ENCODE measurements at regions not wholly inside any gene's neighbourhood (a gene's known extent, or its start where the extent isn't known, plus 50 kb on each side); places are given as distances from the start of the nearest gene placed in this dataset.

- intact Hi-C loops (cut with DNase I): no loop called here
- Histone ChIP-seq H3K27ac (no peak overlapping the region), H3K9me3 (no peaks in the 10 kb centered on the region), H3K27me3 (ENCODE audit: low read depth) (no peaks in the 10 kb centered on the region), H3K36me3 (no peaks in the 10 kb centered on the region), H3K4me3 (no peak overlapping the region), H3K4me1 (no peaks in the 10 kb centered on the region)
- ATAC-seq: no peak
- TF ChIP-seq, protein P1, sequence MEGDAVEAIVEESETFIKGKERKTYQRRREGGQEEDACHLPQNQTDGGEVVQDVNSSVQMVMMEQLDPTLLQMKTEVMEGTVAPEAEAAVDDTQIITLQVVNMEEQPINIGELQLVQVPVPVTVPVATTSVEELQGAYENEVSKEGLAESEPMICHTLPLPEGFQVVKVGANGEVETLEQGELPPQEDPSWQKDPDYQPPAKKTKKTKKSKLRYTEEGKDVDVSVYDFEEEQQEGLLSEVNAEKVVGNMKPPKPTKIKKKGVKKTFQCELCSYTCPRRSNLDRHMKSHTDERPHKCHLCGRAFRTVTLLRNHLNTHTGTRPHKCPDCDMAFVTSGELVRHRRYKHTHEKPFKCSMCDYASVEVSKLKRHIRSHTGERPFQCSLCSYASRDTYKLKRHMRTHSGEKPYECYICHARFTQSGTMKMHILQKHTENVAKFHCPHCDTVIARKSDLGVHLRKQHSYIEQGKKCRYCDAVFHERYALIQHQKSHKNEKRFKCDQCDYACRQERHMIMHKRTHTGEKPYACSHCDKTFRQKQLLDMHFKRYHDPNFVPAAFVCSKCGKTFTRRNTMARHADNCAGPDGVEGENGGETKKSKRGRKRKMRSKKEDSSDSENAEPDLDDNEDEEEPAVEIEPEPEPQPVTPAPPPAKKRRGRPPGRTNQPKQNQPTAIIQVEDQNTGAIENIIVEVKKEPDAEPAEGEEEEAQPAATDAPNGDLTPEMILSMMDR (IDR thresholded peaks at IDR 0.05): no peak
- DNase-seq: no peak
Measured at GRCh38 chr5:93922551-93922950, 181.2 kb upstream of the POU5F2 start.

GRCh38 chr5:93921001-93921400, 179.6 kb upstream of the POU5F2 start:
- ATAC-seq (no peak), DNase-seq (no peak)
- Histone ChIP-seq H3K36me3 (no peaks in the 10 kb centered on the region), H3K27me3 (ENCODE audit: low read depth) (no peaks in the 10 kb centered on the region), H3K4me3 (no peak overlapping the region), H3K9me3 (no peaks in the 10 kb centered on the region), H3K27ac (no peak overlapping the region), H3K4me1 (no peaks in the 10 kb centered on the region)
- intact Hi-C loops (cut with DNase I): no loop called here
- TF ChIP-seq, protein P1 (IDR thresholded peaks at IDR 0.05): no peak

DNA sequence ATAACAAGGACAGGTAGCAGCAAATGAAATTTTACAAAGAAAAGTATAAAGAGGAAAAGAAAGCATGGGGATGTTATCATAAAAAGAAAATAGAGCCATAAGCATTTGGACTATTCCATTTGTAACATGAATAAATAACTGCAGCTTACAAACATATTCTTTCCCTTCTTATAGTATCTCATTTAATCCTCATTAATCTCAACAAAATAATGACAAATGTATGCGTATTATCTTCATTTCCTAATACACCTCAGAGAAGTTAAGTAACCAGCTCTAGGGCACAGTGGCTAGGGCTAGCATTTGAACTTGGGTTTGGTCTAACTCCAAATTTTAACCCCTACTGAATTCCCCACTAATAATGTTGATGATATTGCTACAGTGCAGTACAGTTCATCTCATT, 175.5 kb upstream of the POU5F2 start:
- no peaks in the 10 kb centered on the region for H3K9me3 ChIP-seq
- no peaks in the 10 kb centered on the region for H3K27me3 ChIP-seq (ENCODE audit: low read depth)
- H3K4me1 ChIP-seq: no peaks in the 10 kb centered on the region
- H3K36me3 ChIP-seq: no peaks in the 10 kb centered on the region
- no peak for DNase-seq
- TF ChIP-seq, protein P1 (IDR thresholded peaks at IDR 0.05): no peak
- intact Hi-C loops (cut with DNase I): loop anchor here (10.0 kb wide), 1 partner anchor 332 kb away; the partner anchor contains the start of genes NR2F1 and NR2F1-AS1
- no peak overlapping the region for H3K27ac ChIP-seq
- ATAC-seq: no peak
- H3K4me3 ChIP-seq: no peak overlapping the region

DNA sequence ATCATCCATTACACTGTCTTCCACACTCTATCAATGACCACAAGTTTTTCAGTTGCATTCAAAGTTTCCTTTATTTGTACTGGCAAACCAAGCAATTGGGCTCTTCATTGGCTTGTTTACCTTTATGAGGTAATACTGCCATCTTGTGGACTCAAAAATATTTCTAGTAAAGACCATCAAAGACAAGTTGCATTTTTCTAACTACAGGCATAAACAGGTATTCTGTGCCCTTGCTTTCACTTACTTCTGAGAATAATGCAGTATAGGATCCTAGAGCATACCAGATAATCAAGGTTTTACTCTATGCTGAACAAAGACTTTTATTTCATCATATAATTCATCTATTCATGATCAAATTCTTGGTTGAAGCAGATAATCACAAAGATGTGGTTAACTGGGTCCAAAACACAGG, 173.7 kb upstream of the POU5F2 start:
- intact Hi-C loops (cut with DNase I): loop anchor here (10.0 kb wide), 1 partner anchor 330 kb away; the partner anchor contains the start of genes NR2F1 and NR2F1-AS1
- ATAC-seq (peak in 1 of 2 donors; percentile 42), DNase-seq (no peak)
- no peaks in the 10 kb centered on the region for H3K9me3 ChIP-seq
- no peaks in the 10 kb centered on the region for H3K27me3 ChIP-seq (ENCODE audit: low read depth)
- no peak overlapping the region for H3K4me3 ChIP-seq
- H3K36me3 ChIP-seq: no peaks in the 10 kb centered on the region
- no peaks in the 10 kb centered on the region for H3K4me1 ChIP-seq
- TF ChIP-seq, protein P1 (IDR thresholded peaks at IDR 0.05): peak; percentile 51
- H3K27ac ChIP-seq: no peak overlapping the region

- H3K27ac ChIP-seq: no peak overlapping the region
- DNase-seq (no peak), ATAC-seq (no peak)
- intact Hi-C loops (cut with DNase I): loop anchor here (10.0 kb wide), 1 partner anchor 327 kb away; the partner anchor contains the start of genes NR2F1 and NR2F1-AS1
- no peak overlapping the region for H3K4me3 ChIP-seq
- H3K9me3 ChIP-seq: no peaks in the 10 kb centered on the region
- TF ChIP-seq, protein P1 (IDR thresholded peaks at IDR 0.05): no peak
- no peaks in the 10 kb centered on the region for H3K36me3 ChIP-seq
- H3K4me1 ChIP-seq: no peaks in the 10 kb centered on the region
- H3K27me3 ChIP-seq (ENCODE audit: low read depth): no peaks in the 10 kb centered on the region
Measured at GRCh38 chr5:93911609-93912008, 170.2 kb upstream of the POU5F2 start.
